HepG2 (cell line): ENCODE measurements at regions not wholly inside any gene's neighbourhood (a gene's known extent, or its start where the extent isn't known, plus 50 kb on each side); places are given as distances from the start of the nearest gene placed in this dataset.

Source experiments
- BCL6 ChIP-seq: IDR thresholded peaks from 2 replicates; pipeline ENCODE4 v1.6.1; 2016; ENCODE audit warnings: missing genetic modification reagents, missing compliant biosample characterization
- DNMT3B ChIP-seq: conservative IDR thresholded peaks from 2 replicates; pipeline ENCODE4 v1.6.1; 2016; ENCODE audit warnings: missing biosample characterization, control low read depth
- ETV5 ChIP-seq: IDR thresholded peaks from 2 replicates; pipeline ENCODE4 v1.6.1; 2018; ENCODE audit warnings: missing biosample characterization, missing genetic modification reagents, inconsistent platforms, borderline replicate concordance
- LCORL ChIP-seq, 2 experiments: fragments of 450-650 bp in 1 of 2; sonication (generic) in 1 of 2; formaldehyde crosslinking in 1 of 2; IDR thresholded peaks; 2 replicates each; pipeline versions ENCODE4 v1.5.0 to v1.6.1; 2017 to 2020; ENCODE audit warnings: antibody characterized with exemption in 1 of 2, missing genetic modification reagents in 1 of 2
- RFX1 ChIP-seq: fragments of 450-650 bp; IDR thresholded peaks from 2 replicates; pipeline ENCODE4 v1.6.1; 2017
- TCF7 ChIP-seq: sonication (generic); IDR thresholded peaks from 2 replicates; pipeline ENCODE4 v1.6.1; 2016; ENCODE audit warnings: antibody characterized with exemption, low read depth
- ZFAT ChIP-seq: sonication (generic); formaldehyde crosslinking; conservative IDR thresholded peaks from 2 replicates; pipeline ENCODE4 v1.8.1; 2023; ENCODE audit warnings: missing genetic modification reagents, inconsistent platforms
- ZNF24 ChIP-seq: fragments of 450-650 bp; IDR thresholded peaks from 2 replicates; pipeline ENCODE4 v1.6.1; 2017; ENCODE audit warnings: antibody characterized with exemption, mild to moderate bottlenecking
- ZNF451 ChIP-seq: sonication (generic); formaldehyde crosslinking; IDR thresholded peaks from 2 replicates; pipeline ENCODE4 v1.5.0; 2020; ENCODE audit warnings: mild to moderate bottlenecking, missing genetic modification reagents
- ZNF713 ChIP-seq: sonication (generic); formaldehyde crosslinking; IDR thresholded peaks from 2 replicates; pipeline ENCODE4 v1.4.0; 2020; ENCODE audit warnings: mild to moderate bottlenecking, missing genetic modification reagents
- TF ChIP-seq, protein P1 (sequence below), 2 experiments: fragments of 450-650 bp in 1 of 2; sonication (generic) in 1 of 2; formaldehyde crosslinking in 1 of 2; IDR thresholded peaks; 2 replicates each; pipeline versions ENCODE4 v1.6.1 to v1.8.0; 2016 to 2022; ENCODE audit warnings: antibody characterized with exemption in 1 of 2, mild to moderate bottlenecking in 1 of 2, missing genetic modification reagents in 1 of 2
- TF ChIP-seq, protein P2 (sequence below): sonication (generic); formaldehyde crosslinking; IDR thresholded peaks from 2 replicates; pipeline ENCODE4 v1.4.0; 2020; ENCODE audit warnings: missing genetic modification reagents, mild to moderate bottlenecking, borderline replicate concordance
- TF ChIP-seq, protein P3 (sequence below): sonication (generic); formaldehyde crosslinking; IDR thresholded peaks from 2 replicates; pipeline ENCODE4 v1.8.1; 2023; ENCODE audit warnings: mild to moderate bottlenecking, missing genetic modification reagents
- TF ChIP-seq, protein P4 (sequence below): sonication (generic); formaldehyde crosslinking; IDR thresholded peaks from 2 replicates; pipeline ENCODE4 v1.5.0; 2020; ENCODE audit warnings: missing genetic modification reagents
- TF ChIP-seq, protein P5 (sequence below): sonication (generic); formaldehyde crosslinking; conservative IDR thresholded peaks from 2 replicates; pipeline ENCODE4 v1.5.0; 2020; ENCODE audit warnings: missing genetic modification reagents

DNA sequence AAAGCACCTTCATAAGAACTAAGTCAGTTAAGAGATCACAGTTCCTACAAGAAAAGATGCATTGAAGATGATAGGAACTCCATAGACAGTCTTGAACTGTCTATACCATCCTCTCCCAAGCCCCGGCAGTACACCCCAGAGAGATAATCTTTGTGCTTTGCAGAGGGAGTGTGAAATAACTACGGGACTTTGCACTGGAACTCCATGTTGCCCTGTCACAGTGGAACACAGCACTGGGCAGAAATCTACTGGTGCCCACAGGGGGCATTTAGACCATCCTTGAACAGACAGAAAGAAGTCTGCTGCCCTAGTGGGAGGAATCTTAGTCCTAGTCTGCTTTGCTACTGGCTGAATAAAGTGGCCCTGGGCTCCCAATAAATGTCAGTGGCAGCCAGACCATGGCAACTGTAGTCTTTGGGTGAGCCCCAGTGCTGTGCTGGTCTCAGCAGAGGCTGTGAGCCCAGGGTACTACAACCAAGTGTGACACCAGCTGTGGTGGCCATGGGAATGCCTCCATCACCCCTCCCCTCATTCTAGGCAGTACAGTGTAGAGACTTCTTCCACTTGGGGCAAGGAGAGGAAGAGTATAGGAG lies 107.7 kb upstream of the TMEM168 start (continued):
- TF ChIP-seq, protein P1, sequence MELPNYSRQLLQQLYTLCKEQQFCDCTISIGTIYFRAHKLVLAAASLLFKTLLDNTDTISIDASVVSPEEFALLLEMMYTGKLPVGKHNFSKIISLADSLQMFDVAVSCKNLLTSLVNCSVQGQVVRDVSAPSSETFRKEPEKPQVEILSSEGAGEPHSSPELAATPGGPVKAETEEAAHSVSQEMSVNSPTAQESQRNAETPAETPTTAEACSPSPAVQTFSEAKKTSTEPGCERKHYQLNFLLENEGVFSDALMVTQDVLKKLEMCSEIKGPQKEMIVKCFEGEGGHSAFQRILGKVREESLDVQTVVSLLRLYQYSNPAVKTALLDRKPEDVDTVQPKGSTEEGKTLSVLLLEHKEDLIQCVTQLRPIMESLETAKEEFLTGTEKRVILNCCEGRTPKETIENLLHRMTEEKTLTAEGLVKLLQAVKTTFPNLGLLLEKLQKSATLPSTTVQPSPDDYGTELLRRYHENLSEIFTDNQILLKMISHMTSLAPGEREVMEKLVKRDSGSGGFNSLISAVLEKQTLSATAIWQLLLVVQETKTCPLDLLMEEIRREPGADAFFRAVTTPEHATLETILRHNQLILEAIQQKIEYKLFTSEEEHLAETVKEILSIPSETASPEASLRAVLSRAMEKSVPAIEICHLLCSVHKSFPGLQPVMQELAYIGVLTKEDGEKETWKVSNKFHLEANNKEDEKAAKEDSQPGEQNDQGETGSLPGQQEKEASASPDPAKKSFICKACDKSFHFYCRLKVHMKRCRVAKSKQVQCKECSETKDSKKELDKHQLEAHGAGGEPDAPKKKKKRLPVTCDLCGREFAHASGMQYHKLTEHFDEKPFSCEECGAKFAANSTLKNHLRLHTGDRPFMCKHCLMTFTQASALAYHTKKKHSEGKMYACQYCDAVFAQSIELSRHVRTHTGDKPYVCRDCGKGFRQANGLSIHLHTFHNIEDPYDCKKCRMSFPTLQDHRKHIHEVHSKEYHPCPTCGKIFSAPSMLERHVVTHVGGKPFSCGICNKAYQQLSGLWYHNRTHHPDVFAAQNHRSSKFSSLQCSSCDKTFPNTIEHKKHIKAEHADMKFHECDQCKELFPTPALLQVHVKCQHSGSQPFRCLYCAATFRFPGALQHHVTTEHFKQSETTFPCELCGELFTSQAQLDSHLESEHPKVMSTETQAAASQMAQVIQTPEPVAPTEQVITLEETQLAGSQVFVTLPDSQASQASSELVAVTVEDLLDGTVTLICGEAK (IDR thresholded peaks at IDR 0.05): no peak
- TF ChIP-seq, protein P1 (CRISPR knock-in tag; IDR thresholded peaks at IDR 0.05): no peak
- TF ChIP-seq ZFAT (no peak), ZNF24 (no peak), ZNF451 (CRISPR knock-in tag) (no peak), ZNF713 (CRISPR knock-in tag) (no peak), LCORL (IDR thresholded peaks at IDR 0.05) (no peak), LCORL (CRISPR knock-in tag; IDR thresholded peaks at IDR 0.05) (no peak), RFX1 (no peak), DNMT3B (CRISPR knock-in tag) (no peak), ETV5 (CRISPR knock-in tag) (no peak), BCL6 (CRISPR knock-in tag) (no peak), TCF7 (no peak)
- TF ChIP-seq, protein P2, sequence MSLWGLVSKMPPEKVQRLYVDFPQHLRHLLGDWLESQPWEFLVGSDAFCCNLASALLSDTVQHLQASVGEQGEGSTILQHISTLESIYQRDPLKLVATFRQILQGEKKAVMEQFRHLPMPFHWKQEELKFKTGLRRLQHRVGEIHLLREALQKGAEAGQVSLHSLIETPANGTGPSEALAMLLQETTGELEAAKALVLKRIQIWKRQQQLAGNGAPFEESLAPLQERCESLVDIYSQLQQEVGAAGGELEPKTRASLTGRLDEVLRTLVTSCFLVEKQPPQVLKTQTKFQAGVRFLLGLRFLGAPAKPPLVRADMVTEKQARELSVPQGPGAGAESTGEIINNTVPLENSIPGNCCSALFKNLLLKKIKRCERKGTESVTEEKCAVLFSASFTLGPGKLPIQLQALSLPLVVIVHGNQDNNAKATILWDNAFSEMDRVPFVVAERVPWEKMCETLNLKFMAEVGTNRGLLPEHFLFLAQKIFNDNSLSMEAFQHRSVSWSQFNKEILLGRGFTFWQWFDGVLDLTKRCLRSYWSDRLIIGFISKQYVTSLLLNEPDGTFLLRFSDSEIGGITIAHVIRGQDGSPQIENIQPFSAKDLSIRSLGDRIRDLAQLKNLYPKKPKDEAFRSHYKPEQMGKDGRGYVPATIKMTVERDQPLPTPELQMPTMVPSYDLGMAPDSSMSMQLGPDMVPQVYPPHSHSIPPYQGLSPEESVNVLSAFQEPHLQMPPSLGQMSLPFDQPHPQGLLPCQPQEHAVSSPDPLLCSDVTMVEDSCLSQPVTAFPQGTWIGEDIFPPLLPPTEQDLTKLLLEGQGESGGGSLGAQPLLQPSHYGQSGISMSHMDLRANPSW: no peak
- TF ChIP-seq, protein P3, sequence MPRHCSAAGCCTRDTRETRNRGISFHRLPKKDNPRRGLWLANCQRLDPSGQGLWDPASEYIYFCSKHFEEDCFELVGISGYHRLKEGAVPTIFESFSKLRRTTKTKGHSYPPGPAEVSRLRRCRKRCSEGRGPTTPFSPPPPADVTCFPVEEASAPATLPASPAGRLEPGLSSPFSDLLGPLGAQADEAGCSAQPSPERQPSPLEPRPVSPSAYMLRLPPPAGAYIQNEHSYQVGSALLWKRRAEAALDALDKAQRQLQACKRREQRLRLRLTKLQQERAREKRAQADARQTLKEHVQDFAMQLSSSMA (CRISPR knock-in tag): no peak
- TF ChIP-seq, protein P4, sequence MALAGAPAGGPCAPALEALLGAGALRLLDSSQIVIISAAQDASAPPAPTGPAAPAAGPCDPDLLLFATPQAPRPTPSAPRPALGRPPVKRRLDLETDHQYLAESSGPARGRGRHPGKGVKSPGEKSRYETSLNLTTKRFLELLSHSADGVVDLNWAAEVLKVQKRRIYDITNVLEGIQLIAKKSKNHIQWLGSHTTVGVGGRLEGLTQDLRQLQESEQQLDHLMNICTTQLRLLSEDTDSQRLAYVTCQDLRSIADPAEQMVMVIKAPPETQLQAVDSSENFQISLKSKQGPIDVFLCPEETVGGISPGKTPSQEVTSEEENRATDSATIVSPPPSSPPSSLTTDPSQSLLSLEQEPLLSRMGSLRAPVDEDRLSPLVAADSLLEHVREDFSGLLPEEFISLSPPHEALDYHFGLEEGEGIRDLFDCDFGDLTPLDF (CRISPR knock-in tag): no peak
- TF ChIP-seq, protein P5, sequence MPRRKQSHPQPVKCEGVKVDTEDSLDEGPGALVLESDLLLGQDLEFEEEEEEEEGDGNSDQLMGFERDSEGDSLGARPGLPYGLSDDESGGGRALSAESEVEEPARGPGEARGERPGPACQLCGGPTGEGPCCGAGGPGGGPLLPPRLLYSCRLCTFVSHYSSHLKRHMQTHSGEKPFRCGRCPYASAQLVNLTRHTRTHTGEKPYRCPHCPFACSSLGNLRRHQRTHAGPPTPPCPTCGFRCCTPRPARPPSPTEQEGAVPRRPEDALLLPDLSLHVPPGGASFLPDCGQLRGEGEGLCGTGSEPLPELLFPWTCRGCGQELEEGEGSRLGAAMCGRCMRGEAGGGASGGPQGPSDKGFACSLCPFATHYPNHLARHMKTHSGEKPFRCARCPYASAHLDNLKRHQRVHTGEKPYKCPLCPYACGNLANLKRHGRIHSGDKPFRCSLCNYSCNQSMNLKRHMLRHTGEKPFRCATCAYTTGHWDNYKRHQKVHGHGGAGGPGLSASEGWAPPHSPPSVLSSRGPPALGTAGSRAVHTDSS (CRISPR knock-in tag): no peak
